Peyer's patch (tissue), 4 donors: ENCODE measurements at regions not wholly inside any gene's neighbourhood (a gene's known extent, or its start where the extent isn't known, plus 50 kb on each side); places are given as distances from the start of the nearest gene placed in this dataset.

ENCODE experiments used
- DNase-seq, 3 donors: peaks; one replicate each; pipeline ENCODE4 v3.0.0-alpha.2; 2017 to 2019
- H3K27ac ChIP-seq, 4 donors: fragments of 200-600 bp; sonication (generic); one replicate each; pipeline ENCODE4 v1.5.1; 2016 to 2019
- H3K27me3 ChIP-seq, 2 donors: fragments of 200-600 bp; sonication (generic); one replicate each; pipeline ENCODE4 v1.5.1; 2019
- H3K36me3 ChIP-seq, 3 donors: fragments of 200-600 bp; sonication (generic); one replicate each; pipeline ENCODE4 v1.5.1; 2016 to 2019
- H3K4me1 ChIP-seq, 4 donors: fragments of 200-600 bp; sonication (generic); one replicate each; pipeline ENCODE4 v1.5.1; 2016 to 2019
- H3K4me3 ChIP-seq, 4 donors: fragments of 200-600 bp; sonication (generic); 1 replicate in 3 of 4; 2 replicates in 1 of 4; pipeline ENCODE4 v1.5.1; 2016 to 2019; ENCODE audit warnings: mild to moderate bottlenecking in 1 of 4
- H3K9me3 ChIP-seq, 4 donors: fragments of 200-600 bp; sonication (generic); one replicate each; pipeline ENCODE4 v1.5.1; 2016 to 2019; ENCODE audit warnings: mild to moderate bottlenecking in 1 of 4
- POLR2A ChIP-seq, 2 donors: fragments of 450-650 bp; IDR thresholded peaks; one replicate each; pipeline ENCODE4 v1.5.1; 2017; ENCODE audit warnings: antibody characterized with exemption in 2 of 2, mild to moderate bottlenecking in 2 of 2, moderate library complexity in 2 of 2
- TF ChIP-seq, protein P1 (sequence below), 6 experiments: fragments of 450-650 bp in 4 of 6; fragments of 200-600 bp in 2 of 6; sonication (generic) in 1 of 6; IDR thresholded peaks; one replicate each; pipeline ENCODE4 v1.5.1; 2017 to 2019; ENCODE audit warnings: antibody characterized with exemption in 6 of 6, mild to moderate bottlenecking in 3 of 6, moderate library complexity in 1 of 6

DNA sequence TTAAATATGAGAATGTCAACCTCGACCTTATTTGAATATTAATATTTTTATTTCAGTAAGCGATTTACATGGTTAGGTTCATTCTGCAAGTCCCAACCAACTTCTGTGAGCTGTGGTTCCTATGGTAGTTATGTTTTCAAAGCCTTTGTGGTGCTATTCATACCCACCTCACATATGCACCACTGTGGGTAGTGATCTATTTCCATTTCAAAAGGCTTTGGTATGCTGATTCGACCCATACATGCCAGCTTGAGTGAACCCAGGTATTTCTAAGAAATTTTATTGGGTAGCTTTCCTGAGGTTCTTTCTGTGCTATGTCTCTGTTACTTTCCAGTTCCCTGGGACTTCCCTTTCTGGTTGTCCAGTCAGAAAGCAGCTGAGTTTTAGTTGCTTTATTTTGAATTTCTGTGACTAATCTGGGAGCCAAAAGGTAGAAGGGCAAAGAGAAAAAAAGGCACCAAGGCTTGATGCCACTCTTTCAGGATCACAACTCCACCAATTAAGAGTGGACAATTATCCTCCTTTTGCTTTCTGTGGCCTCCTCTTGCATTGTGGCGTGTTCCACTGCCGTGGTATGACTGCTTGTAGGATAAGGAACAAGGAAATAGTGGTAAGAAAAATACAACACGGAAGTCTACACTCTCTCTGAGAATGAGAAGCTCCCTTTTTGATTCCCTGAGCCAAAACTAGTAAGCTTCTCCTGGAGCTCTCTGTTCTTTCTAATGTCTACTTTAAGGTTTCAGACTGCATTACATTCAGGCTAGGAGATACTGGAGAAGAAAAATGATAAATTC, 729.1 kb downstream of the NOVA1 start:
- Histone ChIP-seq H3K27me3 (no peaks in the 10 kb centered on the region), H3K36me3 (no peaks in the 10 kb centered on the region), H3K27ac (no peak overlapping the region), H3K9me3 (no peaks in the 10 kb centered on the region), H3K4me3 (no peak overlapping the region), H3K4me1 (no peaks in the 10 kb centered on the region)
- DNase-seq, result no peak
- TF ChIP-seq POLR2A (IDR thresholded peaks at IDR 0.05), result no peak
- TF ChIP-seq, protein P1, sequence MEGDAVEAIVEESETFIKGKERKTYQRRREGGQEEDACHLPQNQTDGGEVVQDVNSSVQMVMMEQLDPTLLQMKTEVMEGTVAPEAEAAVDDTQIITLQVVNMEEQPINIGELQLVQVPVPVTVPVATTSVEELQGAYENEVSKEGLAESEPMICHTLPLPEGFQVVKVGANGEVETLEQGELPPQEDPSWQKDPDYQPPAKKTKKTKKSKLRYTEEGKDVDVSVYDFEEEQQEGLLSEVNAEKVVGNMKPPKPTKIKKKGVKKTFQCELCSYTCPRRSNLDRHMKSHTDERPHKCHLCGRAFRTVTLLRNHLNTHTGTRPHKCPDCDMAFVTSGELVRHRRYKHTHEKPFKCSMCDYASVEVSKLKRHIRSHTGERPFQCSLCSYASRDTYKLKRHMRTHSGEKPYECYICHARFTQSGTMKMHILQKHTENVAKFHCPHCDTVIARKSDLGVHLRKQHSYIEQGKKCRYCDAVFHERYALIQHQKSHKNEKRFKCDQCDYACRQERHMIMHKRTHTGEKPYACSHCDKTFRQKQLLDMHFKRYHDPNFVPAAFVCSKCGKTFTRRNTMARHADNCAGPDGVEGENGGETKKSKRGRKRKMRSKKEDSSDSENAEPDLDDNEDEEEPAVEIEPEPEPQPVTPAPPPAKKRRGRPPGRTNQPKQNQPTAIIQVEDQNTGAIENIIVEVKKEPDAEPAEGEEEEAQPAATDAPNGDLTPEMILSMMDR (IDR thresholded peaks at IDR 0.05), result no peak

DNA sequence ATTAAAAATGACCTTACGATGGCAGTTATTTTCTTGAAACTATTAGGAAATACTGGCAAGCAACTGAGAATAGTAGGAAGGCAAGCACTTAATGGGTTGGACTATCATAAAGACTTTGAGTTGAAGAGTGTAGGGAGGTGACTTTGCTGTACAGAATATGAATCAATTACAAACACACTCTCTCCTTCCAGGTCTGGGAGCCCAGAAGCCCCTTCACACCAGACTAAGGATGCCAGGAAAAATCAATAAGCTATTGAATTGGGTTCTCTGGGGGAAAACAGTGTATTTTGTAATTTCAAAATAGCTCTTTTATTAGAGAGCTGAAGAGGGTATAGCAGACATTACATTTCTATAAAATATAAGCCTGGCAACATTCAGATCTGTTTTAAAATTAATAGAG, 736.4 kb downstream of the NOVA1 start:
- no peak overlapping the region for H3K4me3 ChIP-seq
- no peaks in the 10 kb centered on the region for H3K4me1 ChIP-seq
- H3K27ac ChIP-seq, result no peak overlapping the region
- TF ChIP-seq POLR2A (IDR thresholded peaks at IDR 0.05), result no peak
- H3K27me3 ChIP-seq, result no peaks in the 10 kb centered on the region
- H3K9me3 ChIP-seq, result no peaks in the 10 kb centered on the region
- no peaks in the 10 kb centered on the region for H3K36me3 ChIP-seq
- DNase-seq, result no peak

DNA sequence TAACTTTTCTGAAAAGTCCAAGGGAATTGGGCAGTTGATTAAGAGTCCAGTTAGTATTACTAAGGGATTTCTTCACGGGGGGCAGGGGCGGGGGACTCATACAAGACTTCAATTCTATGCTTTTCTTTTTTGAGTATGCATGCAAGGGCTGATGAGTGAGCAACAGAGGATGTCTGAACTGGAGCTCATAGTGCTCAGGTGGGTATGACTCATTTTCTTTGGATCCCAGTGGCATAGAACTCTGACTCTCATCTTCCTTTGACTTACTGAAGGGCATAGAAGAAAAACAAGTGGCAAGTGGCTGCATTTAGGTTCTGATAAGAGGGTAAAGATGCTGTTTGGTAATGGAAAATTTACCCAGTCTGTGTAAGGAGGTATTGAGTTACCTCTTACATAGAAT, 749.2 kb downstream of the NOVA1 start:
- H3K4me1 ChIP-seq, result no peaks in the 10 kb centered on the region

DNA sequence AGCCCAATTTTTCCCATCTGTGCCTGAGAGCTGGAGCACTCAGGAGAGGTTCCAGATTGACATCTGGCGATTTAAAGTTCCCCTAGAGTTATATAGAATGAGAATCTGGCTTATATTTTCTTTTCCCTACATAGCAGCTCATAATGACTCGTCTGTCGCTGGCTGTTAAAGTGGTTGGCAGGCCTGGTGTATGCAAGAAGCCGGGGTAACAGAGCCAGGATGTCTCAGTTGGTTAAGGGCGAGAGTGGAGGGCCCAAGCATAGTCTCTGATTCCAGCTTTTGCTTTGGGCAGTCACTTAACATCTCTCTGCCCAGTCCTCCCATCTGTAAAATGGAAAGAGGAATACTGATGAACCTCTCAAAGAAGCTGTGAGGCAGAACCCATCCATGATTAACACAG, 751.6 kb downstream of the NOVA1 start:
- no peaks in the 10 kb centered on the region for H3K9me3 ChIP-seq
- no peak overlapping the region for H3K27ac ChIP-seq
- no peak for DNase-seq
- no peak overlapping the region for H3K4me3 ChIP-seq
- H3K27me3 ChIP-seq, result no peaks in the 10 kb centered on the region
- H3K4me1 ChIP-seq, result no peaks in the 10 kb centered on the region
- TF ChIP-seq POLR2A (IDR thresholded peaks at IDR 0.05), result no peak
- TF ChIP-seq, protein P1 (IDR thresholded peaks at IDR 0.05), result no peak
- H3K36me3 ChIP-seq, result no peaks in the 10 kb centered on the region

More for the DNA sequence above, 749.2 kb downstream of the NOVA1 start:
- DNase-seq, result no peak
- TF ChIP-seq, protein P1 (IDR thresholded peaks at IDR 0.05), result no peak
- H3K27ac ChIP-seq, result no peak overlapping the region
- no peaks in the 10 kb centered on the region for H3K9me3 ChIP-seq
- no peaks in the 10 kb centered on the region for H3K27me3 ChIP-seq
- H3K4me3 ChIP-seq, result no peak overlapping the region
- no peaks in the 10 kb centered on the region for H3K36me3 ChIP-seq

DNA sequence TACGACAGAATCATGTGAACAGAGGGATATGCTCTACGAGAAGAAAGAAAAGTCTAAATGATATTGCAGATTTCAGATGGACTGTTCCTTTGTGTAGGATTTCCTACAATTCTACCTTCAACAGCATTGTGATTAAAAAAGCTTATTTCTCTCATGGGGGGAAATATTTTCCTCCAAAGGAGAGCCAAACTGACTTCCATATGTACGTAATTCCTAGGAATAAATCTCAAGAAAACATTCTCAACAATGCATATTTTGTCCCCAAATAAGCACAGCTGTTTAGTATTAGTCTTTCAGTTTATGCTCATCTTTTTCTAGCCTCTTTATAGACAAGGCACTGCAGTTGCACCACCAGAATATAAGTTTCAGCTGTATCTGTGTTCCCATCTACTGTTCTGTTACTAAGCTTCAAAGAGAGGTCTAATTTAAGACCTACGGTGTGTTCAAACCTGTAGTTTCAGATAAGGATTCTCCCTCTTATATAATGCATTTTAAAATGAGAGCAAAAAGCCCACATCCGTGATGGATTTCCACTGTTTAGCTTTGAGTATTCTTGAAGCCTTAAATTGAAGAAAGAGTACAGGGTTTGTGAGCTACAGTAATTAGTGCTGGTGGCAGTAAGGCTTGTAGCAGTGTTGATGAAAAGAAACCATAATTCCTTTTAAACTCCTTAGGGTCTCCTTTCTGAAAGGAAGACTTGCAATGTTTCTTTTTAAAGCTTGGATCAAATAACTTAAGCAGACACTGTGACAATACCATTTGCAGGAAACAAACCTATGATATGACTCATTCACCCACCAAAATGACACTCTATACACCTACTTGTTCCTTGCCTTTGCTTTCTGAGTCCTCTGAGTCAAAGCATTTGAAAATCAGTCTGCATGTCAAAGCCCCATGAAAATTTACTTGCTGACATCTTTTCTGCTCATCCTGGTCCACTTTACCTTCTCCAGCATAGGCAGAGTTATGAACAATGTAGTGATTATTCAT, 754.1 kb downstream of the NOVA1 start:
- Histone ChIP-seq H3K36me3 (no peaks in the 10 kb centered on the region), H3K9me3 (no peaks in the 10 kb centered on the region), H3K27me3 (no peaks in the 10 kb centered on the region), H3K27ac (no peak overlapping the region), H3K4me3 (no peak overlapping the region), H3K4me1 (no peaks in the 10 kb centered on the region)
- TF ChIP-seq, protein P1 (IDR thresholded peaks at IDR 0.05), result no peak
- no peak for TF ChIP-seq POLR2A (IDR thresholded peaks at IDR 0.05)
- no peak for DNase-seq

DNA sequence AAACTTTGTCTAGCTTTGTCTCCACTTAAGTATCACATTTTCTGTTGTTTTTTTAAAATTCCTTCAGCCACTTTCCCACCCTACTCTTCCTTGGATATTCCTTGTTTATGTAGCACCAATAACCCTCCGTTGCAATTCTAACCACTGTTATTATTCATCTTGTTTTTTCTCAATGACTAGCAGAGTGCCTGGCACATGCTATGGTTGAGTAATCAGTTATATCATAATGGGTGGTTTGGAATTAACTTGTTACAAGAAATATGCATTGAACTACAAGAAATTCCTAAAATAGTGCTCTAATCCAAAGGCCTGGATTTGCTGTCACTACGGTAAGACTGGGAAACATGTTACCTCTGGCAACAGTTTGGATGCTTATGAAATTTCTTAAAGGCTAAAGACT, 756.6 kb downstream of the NOVA1 start:
- no peaks in the 10 kb centered on the region for H3K27me3 ChIP-seq
- H3K9me3 ChIP-seq, result no peaks in the 10 kb centered on the region
- H3K36me3 ChIP-seq, result no peaks in the 10 kb centered on the region
- no peak overlapping the region for H3K27ac ChIP-seq
- TF ChIP-seq, protein P1 (IDR thresholded peaks at IDR 0.05), result no peak
- no peak for TF ChIP-seq POLR2A (IDR thresholded peaks at IDR 0.05)
- no peaks in the 10 kb centered on the region for H3K4me1 ChIP-seq
- H3K4me3 ChIP-seq, result no peak overlapping the region
- no peak for DNase-seq
